ENCODE measurements at regions not wholly inside any gene's neighbourhood (a gene's known extent, or its start where the extent isn't known, plus 50 kb on each side); places are given as distances from the start of the nearest gene placed in this dataset.
A peak's percentile ranks its signal among the peaks of the same experiment; 100 is the strongest.

GRCh38 chr6:113381232-113381631, 475.9 kb upstream of the MARCKS start:
- H3K4me3 ChIP-seq (replicated peaks; ENCODE audit: insufficient read depth, low read length), result no peak overlapping the region
- TF ChIP-seq SPI1 (IDR thresholded peaks at IDR 0.05; ENCODE audit: borderline replicate concordance, low read depth) (no peak), CTCF (IDR thresholded peaks at IDR 0.05; ENCODE audit: insufficient read depth, low read length) (no peak), GABPA (IDR thresholded peaks at IDR 0.05; ENCODE audit: low read depth) (no peak), POLR2AphosphoS5 (IDR thresholded peaks at IDR 0.05; ENCODE audit: low read depth) (no peak), REST (IDR thresholded peaks at IDR 0.05; ENCODE audit: insufficient replicate concordance, low read depth) (no peak)
- DNase-seq (ENCODE audit: low read depth in 1 of 2, low spot score in 1 of 2), result no peak
- no peak overlapping the region for H3K27ac ChIP-seq (replicated peaks)
- H3K27me3 ChIP-seq (ENCODE audit: insufficient read depth, poor library complexity, severe bottlenecking), result no peaks in the 10 kb centered on the region

- DNase-seq (ENCODE audit: low read depth in 1 of 2, low spot score in 1 of 2), result peak in 1 of 2 experiments; percentile 43
Measured at GRCh38 chr6:113381959-113382358, 475.2 kb upstream of the MARCKS start.

GRCh38 chr6:113383701-113384100, 473.4 kb upstream of the MARCKS start:
- Histone ChIP-seq H3K27ac (replicated peaks) (no peak overlapping the region), H3K27me3 (ENCODE audit: insufficient read depth, poor library complexity, severe bottlenecking) (no peaks in the 10 kb centered on the region), H3K4me3 (replicated peaks; ENCODE audit: insufficient read depth, low read length) (no peak overlapping the region)
- TF ChIP-seq REST (IDR thresholded peaks at IDR 0.05; ENCODE audit: insufficient replicate concordance, low read depth) (no peak), CTCF (IDR thresholded peaks at IDR 0.05; ENCODE audit: insufficient read depth, low read length) (no peak), GABPA (IDR thresholded peaks at IDR 0.05; ENCODE audit: low read depth) (no peak), SPI1 (IDR thresholded peaks at IDR 0.05; ENCODE audit: borderline replicate concordance, low read depth) (no peak), POLR2AphosphoS5 (IDR thresholded peaks at IDR 0.05; ENCODE audit: low read depth) (no peak)
- no peak for DNase-seq (ENCODE audit: low read depth in 1 of 2, low spot score in 1 of 2)

More at GRCh38 chr6:113381959-113382358, 475.2 kb upstream of the MARCKS start:
- H3K27ac ChIP-seq (replicated peaks), result no peak overlapping the region
- H3K27me3 ChIP-seq (ENCODE audit: insufficient read depth, poor library complexity, severe bottlenecking), result no peaks in the 10 kb centered on the region
- TF ChIP-seq POLR2AphosphoS5 (IDR thresholded peaks at IDR 0.05; ENCODE audit: low read depth) (no peak), REST (IDR thresholded peaks at IDR 0.05; ENCODE audit: insufficient replicate concordance, low read depth) (no peak), SPI1 (IDR thresholded peaks at IDR 0.05; ENCODE audit: borderline replicate concordance, low read depth) (peak; percentile 80), CTCF (IDR thresholded peaks at IDR 0.05; ENCODE audit: insufficient read depth, low read length) (no peak), GABPA (IDR thresholded peaks at IDR 0.05; ENCODE audit: low read depth) (no peak)
- no peak overlapping the region for H3K4me3 ChIP-seq (replicated peaks; ENCODE audit: insufficient read depth, low read length)
